SK-N-SH treated with all-trans-retinoic acid at 6 μM for 48 hours (cell line): ENCODE measurements at regions not wholly inside any gene's neighbourhood (a gene's known extent, or its start where the extent isn't known, plus 50 kb on each side); places are given as distances from the start of the nearest gene placed in this dataset.

Experiments used
- ATAC-seq: fragments of 200-7000 bp; cut with Tn5 transposase; 3 replicates; pipeline ENCODE4 v1.9.1; 2020; ENCODE audit warnings: mild to moderate bottlenecking, moderate library complexity
- ARNTL ChIP-seq: fragments of 450-650 bp; formaldehyde crosslinking; IDR thresholded peaks from 2 replicates; pipeline ENCODE4 v1.5.0; 2020; ENCODE audit warnings: low read depth, mild to moderate bottlenecking, moderate library complexity, borderline replicate concordance
- BACH2 ChIP-seq: fragments of 250-450 bp; sonication (Bioruptor Pico); IDR thresholded peaks from 2 replicates; pipeline ENCODE4 v1.9.0; 2021; ENCODE audit warnings: mild to moderate bottlenecking, borderline replicate concordance
- CSDC2 ChIP-seq: fragments of 250-450 bp; sonication (Bioruptor Pico); IDR thresholded peaks from 2 replicates; pipeline ENCODE4 v1.5.0; 2020; ENCODE audit warnings: mild to moderate bottlenecking, moderate library complexity
- GLIS3 ChIP-seq: fragments of 250-450 bp; sonication (Bioruptor Pico); IDR thresholded peaks from 2 replicates; pipeline ENCODE4 v1.5.0; 2020; ENCODE audit warnings: mild to moderate bottlenecking, moderate library complexity
- ISL1 ChIP-seq: fragments of 250-450 bp; sonication (Bioruptor Pico); IDR thresholded peaks from 2 replicates; pipeline ENCODE4 v2.1.2; 2022; ENCODE audit warnings: mild to moderate bottlenecking, moderate library complexity
- RARB ChIP-seq: fragments of 250-450 bp; sonication (Bioruptor Pico); IDR thresholded peaks from 2 replicates; pipeline ENCODE4 v1.8.0; 2021; ENCODE audit warnings: mild to moderate bottlenecking, moderate library complexity
- SNAI2 ChIP-seq: fragments of 250-450 bp; sonication (Bioruptor Pico); IDR thresholded peaks from 2 replicates; pipeline ENCODE4 v1.5.0; 2020; ENCODE audit warnings: mild to moderate bottlenecking, moderate library complexity
- TCF4 ChIP-seq: fragments of 250-450 bp; sonication (Bioruptor Pico); IDR thresholded peaks from 2 replicates; pipeline ENCODE4 v1.8.0; 2021; ENCODE audit warnings: mild to moderate bottlenecking, moderate library complexity, borderline replicate concordance
- TOX ChIP-seq: fragments of 250-450 bp; sonication (Bioruptor Pico); IDR thresholded peaks from 2 replicates; pipeline ENCODE4 v1.8.0; 2021; ENCODE audit warnings: mild to moderate bottlenecking, moderate library complexity, borderline replicate concordance
- ZC3H10 ChIP-seq: fragments of 250-450 bp; sonication (Bioruptor Pico); IDR thresholded peaks from 2 replicates; pipeline ENCODE4 v1.5.1; 2021; ENCODE audit warnings: mild to moderate bottlenecking, moderate library complexity
- ZFP3 ChIP-seq: fragments of 250-450 bp; sonication (Bioruptor Pico); IDR thresholded peaks from 2 replicates; pipeline ENCODE4 v1.5.0; 2020; ENCODE audit warnings: mild to moderate bottlenecking, moderate library complexity
- ZNF70 ChIP-seq: fragments of 450-650 bp; formaldehyde crosslinking; IDR thresholded peaks from 2 replicates; pipeline ENCODE4 v1.5.0; 2020; ENCODE audit warnings: mild to moderate bottlenecking, moderate library complexity
- TF ChIP-seq, protein P1 (sequence below): fragments of 250-450 bp; sonication (Bioruptor Pico); IDR thresholded peaks from 2 replicates; pipeline ENCODE4 v1.5.1; 2020; ENCODE audit warnings: low read depth, mild to moderate bottlenecking, moderate library complexity
- TF ChIP-seq, protein P2 (sequence below): fragments of 250-450 bp; sonication (Bioruptor Pico); IDR thresholded peaks from 2 replicates; pipeline ENCODE4 v1.8.0; 2021; ENCODE audit warnings: low read depth, mild to moderate bottlenecking, moderate library complexity, borderline replicate concordance
- TF ChIP-seq, protein P3 (sequence below): fragments of 250-450 bp; sonication (Bioruptor Pico); IDR thresholded peaks from 2 replicates; pipeline ENCODE4 v1.8.0; 2020; ENCODE audit warnings: mild to moderate bottlenecking, moderate library complexity, borderline replicate concordance

DNA sequence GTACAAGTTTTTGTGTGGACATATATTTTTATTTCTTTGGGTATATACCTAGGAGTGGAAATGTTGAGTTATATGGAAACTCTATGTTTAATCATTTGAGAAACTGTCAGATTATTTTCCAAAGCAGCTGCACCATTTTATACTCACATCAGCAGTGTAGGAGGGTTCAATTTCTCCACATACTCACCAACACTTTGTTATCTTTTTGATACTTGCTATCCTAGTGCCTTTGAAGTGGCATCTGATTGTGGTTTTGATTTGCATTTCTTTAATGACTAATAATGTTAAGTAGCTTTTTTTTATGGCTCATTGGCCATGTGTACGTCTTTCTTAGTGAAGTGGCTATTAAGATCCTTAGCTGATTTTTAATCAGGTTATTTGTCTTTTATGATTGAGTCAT, 64.7 kb upstream of the SLC8A1 start:
- TF ChIP-seq ISL1 (0 out of 2 replicates have a peak, but pooled peaks have one; percentile 6), RARB (CRISPR knock-in tag) (no peak)
- ATAC-seq, result no peak

DNA sequence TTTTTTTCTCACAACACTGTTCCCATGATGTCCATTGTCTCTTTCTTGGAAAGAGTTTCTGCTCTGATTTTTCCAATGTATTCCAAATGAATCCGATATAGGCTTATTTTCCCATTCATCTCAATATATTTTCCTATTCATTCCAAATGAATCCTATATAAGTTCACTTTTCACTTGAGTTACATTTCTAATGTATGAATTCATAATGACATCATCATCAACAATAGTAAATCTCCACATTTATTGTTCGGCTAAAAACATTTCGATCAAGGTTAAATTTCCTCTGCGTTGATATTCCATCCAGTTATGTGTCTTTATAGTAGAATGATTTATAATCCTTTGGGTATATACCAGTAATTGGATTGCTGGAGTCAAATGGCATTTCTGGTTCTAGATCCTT, 76.7 kb upstream of the SLC8A1 start:
- ATAC-seq, result no peak
- TF ChIP-seq, protein P1, sequence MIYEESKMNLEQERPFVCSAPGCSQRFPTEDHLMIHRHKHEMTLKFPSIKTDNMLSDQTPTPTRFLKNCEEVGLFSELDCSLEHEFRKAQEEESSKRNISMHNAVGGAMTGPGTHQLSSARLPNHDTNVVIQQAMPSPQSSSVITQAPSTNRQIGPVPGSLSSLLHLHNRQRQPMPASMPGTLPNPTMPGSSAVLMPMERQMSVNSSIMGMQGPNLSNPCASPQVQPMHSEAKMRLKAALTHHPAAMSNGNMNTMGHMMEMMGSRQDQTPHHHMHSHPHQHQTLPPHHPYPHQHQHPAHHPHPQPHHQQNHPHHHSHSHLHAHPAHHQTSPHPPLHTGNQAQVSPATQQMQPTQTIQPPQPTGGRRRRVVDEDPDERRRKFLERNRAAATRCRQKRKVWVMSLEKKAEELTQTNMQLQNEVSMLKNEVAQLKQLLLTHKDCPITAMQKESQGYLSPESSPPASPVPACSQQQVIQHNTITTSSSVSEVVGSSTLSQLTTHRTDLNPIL (CRISPR knock-in tag), result no peak

DNA sequence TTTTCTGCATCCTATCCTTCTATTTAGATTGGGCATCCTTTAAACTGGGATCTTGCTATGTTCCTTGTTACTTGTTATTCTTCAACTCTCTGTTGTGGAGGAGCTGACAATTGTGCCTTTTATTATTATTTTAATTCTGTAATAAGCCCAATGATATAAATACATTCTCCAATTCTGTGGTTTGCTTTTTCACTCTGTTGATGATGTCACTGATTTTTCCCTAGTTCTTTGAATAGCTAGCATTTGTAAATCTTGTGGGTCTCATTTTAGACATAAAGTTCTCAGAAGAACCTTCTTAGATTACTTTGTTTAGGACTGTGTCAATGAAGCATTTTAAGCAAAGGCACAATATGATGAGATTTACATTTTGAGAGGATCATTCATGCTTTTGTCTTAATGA, 79.5 kb upstream of the SLC8A1 start:
- ATAC-seq, result no peak
- no peak for TF ChIP-seq ARNTL (CRISPR knock-in tag)
- TF ChIP-seq ISL1, result no peak
- TF ChIP-seq CSDC2 (CRISPR knock-in tag), result no peak
- no peak for TF ChIP-seq RARB (CRISPR knock-in tag)

DNA sequence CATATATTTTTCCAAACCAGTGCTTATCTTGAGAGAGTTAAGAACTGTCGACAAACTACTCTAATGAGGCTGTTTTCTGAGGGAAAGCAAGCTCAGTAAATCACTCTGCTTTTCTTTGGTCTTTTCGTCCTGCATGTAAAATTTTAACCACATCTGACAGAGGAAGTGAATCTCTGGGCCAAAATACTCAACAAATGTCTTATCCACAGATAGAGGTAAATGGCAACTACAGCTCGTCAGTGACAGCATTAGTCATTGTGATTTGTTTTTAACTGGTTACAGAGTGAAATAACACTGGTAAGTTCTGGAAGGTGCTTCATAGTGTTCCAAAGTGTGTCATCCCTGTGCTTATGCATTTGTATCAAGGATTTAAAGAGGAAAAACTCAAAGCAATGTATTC, 82.6 kb upstream of the SLC8A1 start:
- ATAC-seq, result no peak

DNA sequence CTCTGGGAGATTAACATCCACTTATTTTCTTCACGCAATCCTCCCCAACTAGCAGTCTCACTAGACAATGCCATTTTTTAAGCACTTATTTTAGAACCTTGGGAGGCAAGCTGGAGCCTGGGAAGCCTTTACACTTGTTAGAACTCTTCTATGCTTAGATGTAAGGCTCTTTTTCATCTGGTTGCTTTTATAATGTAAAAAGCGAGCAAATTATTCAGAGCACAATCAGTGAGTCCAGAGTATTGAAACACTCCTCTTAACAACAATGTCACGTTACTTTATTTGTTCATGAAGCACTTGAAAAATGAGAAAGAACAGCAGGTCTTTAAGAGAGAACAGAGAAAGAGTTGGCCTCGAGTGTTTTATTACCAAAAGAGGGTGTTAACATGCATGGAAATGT, 84.1 kb upstream of the SLC8A1 start:
- no peak for TF ChIP-seq CSDC2 (CRISPR knock-in tag)
- TF ChIP-seq, protein P1 (CRISPR knock-in tag), result no peak
- no peak for TF ChIP-seq ZNF70 (CRISPR knock-in tag)
- TF ChIP-seq BACH2, result no peak
- TF ChIP-seq RARB (CRISPR knock-in tag), result no peak
- TF ChIP-seq ZC3H10 (CRISPR knock-in tag), result no peak
- TF ChIP-seq ZFP3, result no peak
- TF ChIP-seq, protein P2, sequence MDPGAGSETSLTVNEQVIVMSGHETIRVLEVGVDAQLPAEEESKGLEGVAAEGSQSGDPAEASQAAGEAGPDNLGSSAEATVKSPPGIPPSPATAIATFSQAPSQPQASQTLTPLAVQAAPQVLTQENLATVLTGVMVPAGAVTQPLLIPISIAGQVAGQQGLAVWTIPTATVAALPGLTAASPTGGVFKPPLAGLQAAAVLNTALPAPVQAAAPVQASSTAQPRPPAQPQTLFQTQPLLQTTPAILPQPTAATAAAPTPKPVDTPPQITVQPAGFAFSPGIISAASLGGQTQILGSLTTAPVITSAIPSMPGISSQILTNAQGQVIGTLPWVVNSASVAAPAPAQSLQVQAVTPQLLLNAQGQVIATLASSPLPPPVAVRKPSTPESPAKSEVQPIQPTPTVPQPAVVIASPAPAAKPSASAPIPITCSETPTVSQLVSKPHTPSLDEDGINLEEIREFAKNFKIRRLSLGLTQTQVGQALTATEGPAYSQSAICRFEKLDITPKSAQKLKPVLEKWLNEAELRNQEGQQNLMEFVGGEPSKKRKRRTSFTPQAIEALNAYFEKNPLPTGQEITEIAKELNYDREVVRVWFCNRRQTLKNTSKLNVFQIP (CRISPR knock-in tag), result no peak
- TF ChIP-seq TOX, result no peak
- no peak for TF ChIP-seq ARNTL (CRISPR knock-in tag)
- TF ChIP-seq, all 23 proteins: peak for 0
- ATAC-seq, result no peak

More for the DNA sequence above, 82.6 kb upstream of the SLC8A1 start:
- no peak for TF ChIP-seq BACH2
- TF ChIP-seq GLIS3 (CRISPR knock-in tag), result no peak
- no peak for TF ChIP-seq TOX

DNA sequence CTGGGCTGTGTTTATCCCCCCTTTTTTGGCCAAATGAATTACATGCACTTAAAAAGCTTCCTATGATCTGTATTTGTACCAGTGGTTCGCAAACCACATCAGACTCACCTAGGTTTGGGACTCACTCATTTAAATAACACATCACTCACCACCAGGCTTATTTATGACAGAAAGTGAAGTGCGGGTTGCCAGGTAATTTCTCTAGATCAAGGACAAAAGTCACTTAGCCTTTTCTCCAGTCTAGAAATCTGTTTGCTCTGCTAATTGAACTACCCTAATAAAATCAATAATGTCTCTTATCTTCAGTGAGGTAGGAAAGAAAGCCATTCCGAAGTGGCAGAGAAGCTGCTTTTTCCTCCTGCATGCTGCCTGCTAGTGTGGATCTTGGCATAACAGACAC, 88.1 kb upstream of the SLC8A1 start:
- no peak for ATAC-seq

DNA sequence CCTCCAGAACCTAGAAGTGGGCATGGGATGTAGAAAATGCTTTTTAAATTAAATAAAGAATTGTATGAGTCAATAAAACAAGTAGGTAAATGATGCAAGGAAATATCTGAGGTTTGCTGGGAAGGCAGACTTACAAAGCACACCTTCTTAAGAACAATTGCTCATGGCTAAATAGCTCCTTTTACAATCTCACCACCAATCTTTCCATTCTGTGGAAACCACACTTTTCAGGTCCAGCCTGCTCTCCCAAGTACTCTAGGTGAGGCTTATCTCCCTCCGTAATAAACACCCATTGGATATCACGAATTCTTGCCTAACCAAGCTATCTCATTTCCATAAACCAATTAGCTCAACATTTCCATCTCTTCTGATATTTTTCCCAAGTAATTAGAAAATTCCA, 91.5 kb upstream of the SLC8A1 start:
- ATAC-seq, result no peak
- no peak for TF ChIP-seq GLIS3 (CRISPR knock-in tag)

More for the DNA sequence above, 88.1 kb upstream of the SLC8A1 start:
- TF ChIP-seq TOX, result no peak
- TF ChIP-seq, protein P3, sequence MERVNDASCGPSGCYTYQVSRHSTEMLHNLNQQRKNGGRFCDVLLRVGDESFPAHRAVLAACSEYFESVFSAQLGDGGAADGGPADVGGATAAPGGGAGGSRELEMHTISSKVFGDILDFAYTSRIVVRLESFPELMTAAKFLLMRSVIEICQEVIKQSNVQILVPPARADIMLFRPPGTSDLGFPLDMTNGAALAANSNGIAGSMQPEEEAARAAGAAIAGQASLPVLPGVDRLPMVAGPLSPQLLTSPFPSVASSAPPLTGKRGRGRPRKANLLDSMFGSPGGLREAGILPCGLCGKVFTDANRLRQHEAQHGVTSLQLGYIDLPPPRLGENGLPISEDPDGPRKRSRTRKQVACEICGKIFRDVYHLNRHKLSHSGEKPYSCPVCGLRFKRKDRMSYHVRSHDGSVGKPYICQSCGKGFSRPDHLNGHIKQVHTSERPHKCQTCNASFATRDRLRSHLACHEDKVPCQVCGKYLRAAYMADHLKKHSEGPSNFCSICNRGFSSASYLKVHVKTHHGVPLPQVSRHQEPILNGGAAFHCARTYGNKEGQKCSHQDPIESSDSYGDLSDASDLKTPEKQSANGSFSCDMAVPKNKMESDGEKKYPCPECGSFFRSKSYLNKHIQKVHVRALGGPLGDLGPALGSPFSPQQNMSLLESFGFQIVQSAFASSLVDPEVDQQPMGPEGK (CRISPR knock-in tag), result no peak
- TF ChIP-seq BACH2, result no peak
- TF ChIP-seq CSDC2 (CRISPR knock-in tag), result no peak
- TF ChIP-seq, all 23 proteins: peak for 0

DNA sequence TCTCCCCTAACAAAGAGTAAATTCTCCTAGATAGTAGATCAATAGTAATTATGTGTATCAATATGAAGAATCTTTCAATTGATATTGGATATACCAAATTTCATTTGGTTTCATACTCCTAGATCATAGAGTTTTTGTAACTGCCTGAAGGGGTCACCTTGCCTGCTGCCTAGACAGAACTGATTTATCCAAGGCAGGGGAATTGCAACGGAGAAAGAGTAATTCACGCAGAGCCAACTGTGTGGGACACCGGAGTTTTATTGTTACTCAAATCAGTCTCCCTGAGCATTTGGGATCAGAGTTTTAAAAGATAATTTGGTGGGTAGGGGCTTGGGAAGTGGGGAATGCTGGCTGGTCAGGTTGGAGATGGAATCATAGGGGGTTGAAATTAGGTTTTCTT, 92.2 kb upstream of the SLC8A1 start:
- ATAC-seq, result no peak
- TF ChIP-seq GLIS3 (CRISPR knock-in tag) (no peak), TCF4 (CRISPR knock-in tag) (no peak), RARB (CRISPR knock-in tag) (no peak), SNAI2 (CRISPR knock-in tag) (no peak)
- TF ChIP-seq, protein P2 (CRISPR knock-in tag), result no peak
- TF ChIP-seq, all 23 proteins: peak for 0
